ENCODE measurements at regions not wholly inside any gene's neighbourhood (a gene's known extent, or its start where the extent isn't known, plus 50 kb on each side); places are given as distances from the start of the nearest gene placed in this dataset.
A peak's percentile ranks its signal among the peaks of the same experiment; 100 is the strongest.

DNA sequence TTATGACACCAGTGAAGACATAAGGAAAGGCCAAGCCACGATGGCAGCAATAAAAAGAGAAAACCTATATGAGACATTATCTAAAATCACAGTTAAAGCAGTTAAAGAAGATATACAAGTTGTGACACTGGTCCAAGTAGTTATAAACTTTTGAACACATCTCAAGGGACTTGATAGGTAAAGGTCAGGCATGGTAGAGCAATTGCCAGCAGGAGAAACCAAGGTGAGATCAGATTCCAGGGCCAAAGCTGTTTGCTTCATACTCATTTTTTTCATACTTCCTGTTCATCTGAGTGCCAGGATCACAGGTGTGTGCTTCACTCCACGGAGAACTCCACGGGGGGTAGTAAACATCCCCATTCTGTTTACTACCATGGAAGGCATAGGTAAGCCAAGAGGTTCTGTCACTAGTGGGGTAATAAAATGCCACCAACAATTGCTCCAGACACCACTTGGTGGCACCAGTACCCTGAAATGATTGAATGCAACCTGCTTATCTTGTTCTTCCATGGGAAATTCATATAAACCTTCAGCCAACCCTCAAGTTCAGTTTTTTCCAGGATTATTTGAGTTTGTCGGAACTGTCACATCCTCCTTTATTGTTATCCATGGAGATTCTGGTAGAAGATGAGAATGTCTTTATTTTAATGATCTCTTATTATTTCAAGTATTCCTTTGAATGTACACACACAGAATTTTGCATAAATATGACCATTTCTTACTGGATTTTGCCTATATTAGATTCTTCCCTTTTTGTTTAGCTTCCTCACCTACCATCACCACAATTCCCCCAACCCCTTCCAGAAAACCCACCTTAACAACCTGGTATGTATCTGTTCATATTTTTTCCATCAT is 59.2 kb upstream of the TSPAN8 start:
- no peak for TF ChIP-seq ZBTB1 (CRISPR knock-in tag; IDR thresholded peaks at IDR 0.05; ENCODE audit: borderline replicate concordance, low read depth)
- 0 out of 4 replicates have a peak, but pooled peaks of 1 of the 2 experiments have one; percentile 22 for TF ChIP-seq MAZ (CRISPR knock-in tag; conservative IDR thresholded peaks at IDR 0.05 in 1 of 2, IDR thresholded peaks at IDR 0.05 in 1 of 2)
- no peak for TF ChIP-seq KAT7 (CRISPR knock-in tag; IDR thresholded peaks at IDR 0.05; ENCODE audit: borderline replicate concordance)
- TF ChIP-seq MEF2A (IDR thresholded peaks at IDR 0.05; ENCODE audit: control insufficient read depth, low read depth, low read length): no peak
- TF ChIP-seq TCF7L2 (IDR thresholded peaks at IDR 0.05; ENCODE audit: low read depth, low read length): no peak
- no peak for TF ChIP-seq TOE1 (IDR thresholded peaks at IDR 0.05; ENCODE audit: borderline replicate concordance)
- TF ChIP-seq TOE1 (CRISPR knock-in tag; IDR thresholded peaks at IDR 0.05; ENCODE audit: borderline replicate concordance, low read depth): no peak
- TF ChIP-seq ZNF124 (CRISPR knock-in tag; IDR thresholded peaks at IDR 0.05): no peak
- TF ChIP-seq HLTF (IDR thresholded peaks at IDR 0.05): no peak
- no peak for TF ChIP-seq CBFA2T3 (IDR thresholded peaks at IDR 0.05)
- TF ChIP-seq MAX (CRISPR knock-in tag; IDR thresholded peaks at IDR 0.05): no peak
- TF ChIP-seq SIRT6 (IDR thresholded peaks at IDR 0.05; ENCODE audit: low read depth, low read length): no peak
- TF ChIP-seq, protein P1, sequence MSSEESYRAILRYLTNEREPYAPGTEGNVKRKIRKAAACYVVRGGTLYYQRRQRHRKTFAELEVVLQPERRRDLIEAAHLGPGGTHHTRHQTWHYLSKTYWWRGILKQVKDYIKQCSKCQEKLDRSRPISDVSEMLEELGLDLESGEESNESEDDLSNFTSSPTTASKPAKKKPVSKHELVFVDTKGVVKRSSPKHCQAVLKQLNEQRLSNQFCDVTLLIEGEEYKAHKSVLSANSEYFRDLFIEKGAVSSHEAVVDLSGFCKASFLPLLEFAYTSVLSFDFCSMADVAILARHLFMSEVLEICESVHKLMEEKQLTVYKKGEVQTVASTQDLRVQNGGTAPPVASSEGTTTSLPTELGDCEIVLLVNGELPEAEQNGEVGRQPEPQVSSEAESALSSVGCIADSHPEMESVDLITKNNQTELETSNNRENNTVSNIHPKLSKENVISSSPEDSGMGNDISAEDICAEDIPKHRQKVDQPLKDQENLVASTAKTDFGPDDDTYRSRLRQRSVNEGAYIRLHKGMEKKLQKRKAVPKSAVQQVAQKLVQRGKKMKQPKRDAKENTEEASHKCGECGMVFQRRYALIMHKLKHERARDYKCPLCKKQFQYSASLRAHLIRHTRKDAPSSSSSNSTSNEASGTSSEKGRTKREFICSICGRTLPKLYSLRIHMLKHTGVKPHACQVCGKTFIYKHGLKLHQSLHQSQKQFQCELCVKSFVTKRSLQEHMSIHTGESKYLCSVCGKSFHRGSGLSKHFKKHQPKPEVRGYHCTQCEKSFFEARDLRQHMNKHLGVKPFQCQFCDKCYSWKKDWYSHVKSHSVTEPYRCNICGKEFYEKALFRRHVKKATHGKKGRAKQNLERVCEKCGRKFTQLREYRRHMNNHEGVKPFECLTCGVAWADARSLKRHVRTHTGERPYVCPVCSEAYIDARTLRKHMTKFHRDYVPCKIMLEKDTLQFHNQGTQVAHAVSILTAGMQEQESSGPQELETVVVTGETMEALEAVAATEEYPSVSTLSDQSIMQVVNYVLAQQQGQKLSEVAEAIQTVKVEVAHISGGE (CRISPR knock-in tag; IDR thresholded peaks at IDR 0.05): no peak
